ENCODE measurements at regions not wholly inside any gene's neighbourhood (a gene's known extent, or its start where the extent isn't known, plus 50 kb on each side); places are given as distances from the start of the nearest gene placed in this dataset.

GRCh38 chr10:106000721-106001120, 1163.8 kb downstream of the SORCS1 start:
- peaks cover 3% of the 10 kb centered on the region for H3K9me3 ChIP-seq (replicated peaks; ENCODE audit: control insufficient read depth, insufficient read depth, low read length)
- FAIRE-seq (no peak), DNase-seq (ENCODE audit: low read depth, low spot score) (no peak)
- no TSS peak for BruUV-seq (replicated peaks)
- H3K4me1 ChIP-seq (ENCODE audit: control insufficient read depth, extremely low read depth, insufficient read depth, low read length): no peaks in the 10 kb centered on the region
- no peaks in the 10 kb centered on the region for H3K9me1 ChIP-seq (replicated peaks; ENCODE audit: control insufficient read depth, extremely low read depth, insufficient read depth, low read length)
- no peaks in the 10 kb centered on the region for H3K27me3 ChIP-seq (ENCODE audit: control insufficient read depth in 2 of 2, insufficient read depth in 2 of 2, low read length in 2 of 2)
- H3K4me2 ChIP-seq (ENCODE audit: insufficient read depth, low read length): no peak overlapping the region
- H2AFZ ChIP-seq (ENCODE audit: low read depth, low read length): no peak overlapping the region
- H3K9ac ChIP-seq (replicated peaks; ENCODE audit: extremely low read depth, insufficient read depth, low read length): no peak overlapping the region
- no peaks in the 10 kb centered on the region for H3K79me2 ChIP-seq (ENCODE audit: control insufficient read depth, insufficient read depth, low read length)
- no peaks in the 10 kb centered on the region for H3K36me3 ChIP-seq (ENCODE audit: control insufficient read depth in 2 of 2, extremely low read depth in 1 of 2, insufficient read depth in 2 of 2, low read length in 2 of 2)
- TF ChIP-seq GATA2 (IDR thresholded peaks at IDR 0.05; ENCODE audit: insufficient read depth, insufficient read length, low read depth, low read length) (no peak), EZH2 (IDR thresholded peaks at IDR 0.05; ENCODE audit: borderline replicate concordance, low read depth, low read length, severe bottlenecking) (no peak), POLR2AphosphoS5 (IDR thresholded peaks at IDR 0.05; ENCODE audit: insufficient read depth, low read depth, low read length) (no peak), MYC (IDR thresholded peaks at IDR 0.05; ENCODE audit: low read depth, low read length) (no peak), MAX (IDR thresholded peaks at IDR 0.05; ENCODE audit: insufficient read depth, insufficient read length) (no peak), POLR2A (IDR thresholded peaks at IDR 0.05; ENCODE audit: low read depth, low read length) (no peak), FOS (IDR thresholded peaks at IDR 0.05; ENCODE audit: borderline replicate concordance, insufficient read depth, low read length) (no peak), JUN (IDR thresholded peaks at IDR 0.05; ENCODE audit: borderline replicate concordance, insufficient read depth, insufficient read length, low read depth) (no peak), CTCF (IDR thresholded peaks at IDR 0.05; ENCODE audit: extremely low read depth in 1 of 2, insufficient read depth in 1 of 2, low read depth in 1 of 2, low read length in 2 of 2) (no peak)
- dilution Hi-C loops (cut with MboI; ENCODE audit: extremely low pct_ligation_motif_present, low sequenced_read_pairs) (no loop called here), intact Hi-C loops (cut with micrococcal nuclease) (no loop called here)
- POLR2A ChIA-PET: no interaction called here
- no peak overlapping the region for H3K27ac ChIP-seq (ENCODE audit: insufficient read depth, low read depth, low read length)
- CTCF ChIA-PET: no interaction called here
- H3K4me3 ChIP-seq (replicated peaks in 1 of 3; ENCODE audit: insufficient read depth in 1 of 3, low read depth in 1 of 3, low read length in 3 of 3): no peak overlapping the region
- H4K20me1 ChIP-seq (replicated peaks; ENCODE audit: control insufficient read depth, extremely low read depth, insufficient read depth, low read length): no peaks in the 10 kb centered on the region

All from endothelial cell of umbilical vein (primary cell).